MCF 10A (cell line): ENCODE measurements at regions not wholly inside any gene's neighbourhood (a gene's known extent, or its start where the extent isn't known, plus 50 kb on each side); places are given as distances from the start of the nearest gene placed in this dataset.

Experiments used
- BruUV-seq: library from RNA; stranded (reverse); fragments of 400-500 nt; replicated peaks from 2 replicates; lab custom pipeline; 2021; lab: Mats Ljungman, UMichigan
- CTCF ChIA-PET: fragments of 300-600 bp; sonication (Branson Sonifier 250); formaldehyde crosslinking; extraction: SDS; loops from one replicate; lab custom pipeline; 2021; ENCODE audit warnings: antibody characterized with exemption, inconsistent platforms; lab: Yijun Ruan, JAX
- POLR2A ChIA-PET: fragments of 300-600, 350-650 bp; sonication (Branson Sonifier 250); formaldehyde crosslinking; extraction: SDS; loops from one replicate; lab custom pipeline; 2020; ENCODE audit warnings: antibody characterized with exemption, inconsistent platforms; lab: Yijun Ruan, JAX
- DNase-seq: peaks from one replicate; pipeline ENCODE4 v3.0.0-alpha.2; 2018; ENCODE audit not compliant: unreplicated experiment
- H3K27ac Mint-ChIP-seq: one replicate; pipeline ENCODE4 v1.8.0; 2022; ENCODE audit warnings: mild to moderate bottlenecking, low read depth, mixed read lengths; ENCODE audit not compliant: unreplicated experiment
- H3K27me3 Mint-ChIP-seq: one replicate; pipeline ENCODE4 v1.8.0; 2022; ENCODE audit warnings: mixed read lengths; ENCODE audit not compliant: insufficient read depth, unreplicated experiment
- H3K36me3 Mint-ChIP-seq: one replicate; pipeline ENCODE4 v1.8.0; 2022; ENCODE audit warnings: mild to moderate bottlenecking, moderate library complexity, mixed read lengths; ENCODE audit not compliant: insufficient read depth, unreplicated experiment
- H3K4me1 Mint-ChIP-seq: one replicate; pipeline ENCODE4 v1.8.0; 2022; ENCODE audit warnings: mixed read lengths; ENCODE audit not compliant: insufficient read depth, unreplicated experiment
- H3K4me3 Mint-ChIP-seq: one replicate; pipeline ENCODE4 v1.8.0; 2022; ENCODE audit warnings: mild to moderate bottlenecking, moderate library complexity, mixed read lengths; ENCODE audit not compliant: unreplicated experiment
- H3K9me3 Mint-ChIP-seq: one replicate; pipeline ENCODE4 v1.8.0; 2022; ENCODE audit warnings: mixed read lengths; ENCODE audit not compliant: unreplicated experiment
- CTCF ChIP-seq: fragments of 200-600 bp; IDR thresholded peaks from one replicate; pipeline ENCODE4 v1.8.0; 2022; ENCODE audit warnings: antibody characterized with exemption, mild to moderate bottlenecking; ENCODE audit not compliant: unreplicated experiment
- intact Hi-C: fragments of 100-400 bp; cut with micrococcal nuclease; formaldehyde crosslinking; loops from 2 replicates; pipeline ENCODE4 v1.14.1; 2022

GRCh38 chr14:53380867-53381225 is 227.7 kb upstream of the DDHD1 start:
- Mint-ChIP-seq H3K27ac (no peak overlapping the region), H3K27me3 (no peaks in the 10 kb centered on the region), H3K36me3 (no peaks in the 10 kb centered on the region), H3K9me3 (no peaks in the 10 kb centered on the region), H3K4me3 (no peak overlapping the region), H3K4me1 (peaks cover 18% of the 10 kb centered on the region)
- ChIA-PET CTCF (no interaction called here), POLR2A (no interaction called here)
- intact Hi-C loops = no loop called here
- BruUV-seq = no TSS peak
- no peak for DNase-seq
- TF ChIP-seq CTCF = no peak

- no peaks in the 10 kb centered on the region for H3K27me3 Mint-ChIP-seq
- BruUV-seq = no TSS peak
- POLR2A ChIA-PET = no interaction called here
- no peak overlapping the region for H3K27ac Mint-ChIP-seq
- no peaks in the 10 kb centered on the region for H3K36me3 Mint-ChIP-seq
- no peaks in the 10 kb centered on the region for H3K9me3 Mint-ChIP-seq
- DNase-seq = no peak
- intact Hi-C loops = no loop called here
- TF ChIP-seq CTCF = no peak
- H3K4me1 Mint-ChIP-seq = peaks cover 18% of the 10 kb centered on the region
- CTCF ChIA-PET = no interaction called here
- no peak overlapping the region for H3K4me3 Mint-ChIP-seq
Measured at GRCh38 chr14:53380052-53380866, 227.1 kb upstream of the DDHD1 start.

- intact Hi-C loops = no loop called here
- H3K4me1 Mint-ChIP-seq = peaks cover 7% of the 10 kb centered on the region
- ChIA-PET CTCF (no interaction called here), POLR2A (no interaction called here)
- no peak overlapping the region for H3K4me3 Mint-ChIP-seq
- TF ChIP-seq CTCF = no peak
- no peak overlapping the region for H3K27ac Mint-ChIP-seq
- no TSS peak for BruUV-seq
- H3K36me3 Mint-ChIP-seq = no peaks in the 10 kb centered on the region
- H3K9me3 Mint-ChIP-seq = no peaks in the 10 kb centered on the region
- no peaks in the 10 kb centered on the region for H3K27me3 Mint-ChIP-seq
- DNase-seq = no peak
Measured at GRCh38 chr14:53378142-53378541, 225.0 kb upstream of the DDHD1 start.

- no peaks in the 10 kb centered on the region for H3K27me3 Mint-ChIP-seq
- no peak overlapping the region for H3K27ac Mint-ChIP-seq
- no peaks in the 10 kb centered on the region for H3K9me3 Mint-ChIP-seq
- no peak overlapping the region for H3K4me3 Mint-ChIP-seq
- CTCF ChIA-PET = no interaction called here
- H3K36me3 Mint-ChIP-seq = peaks cover 5% of the 10 kb centered on the region
- BruUV-seq = no TSS peak
- no peak for TF ChIP-seq CTCF
- no peak for DNase-seq
- POLR2A ChIA-PET = no interaction called here
- H3K4me1 Mint-ChIP-seq = peaks cover 7% of the 10 kb centered on the region
- intact Hi-C loops = no loop called here
Measured at GRCh38 chr14:53376064-53376463, 222.9 kb upstream of the DDHD1 start.
